ENCODE measurements at regions not wholly inside any gene's neighbourhood (a gene's known extent, or its start where the extent isn't known, plus 50 kb on each side); places are given as distances from the start of the nearest gene placed in this dataset.

DNA sequence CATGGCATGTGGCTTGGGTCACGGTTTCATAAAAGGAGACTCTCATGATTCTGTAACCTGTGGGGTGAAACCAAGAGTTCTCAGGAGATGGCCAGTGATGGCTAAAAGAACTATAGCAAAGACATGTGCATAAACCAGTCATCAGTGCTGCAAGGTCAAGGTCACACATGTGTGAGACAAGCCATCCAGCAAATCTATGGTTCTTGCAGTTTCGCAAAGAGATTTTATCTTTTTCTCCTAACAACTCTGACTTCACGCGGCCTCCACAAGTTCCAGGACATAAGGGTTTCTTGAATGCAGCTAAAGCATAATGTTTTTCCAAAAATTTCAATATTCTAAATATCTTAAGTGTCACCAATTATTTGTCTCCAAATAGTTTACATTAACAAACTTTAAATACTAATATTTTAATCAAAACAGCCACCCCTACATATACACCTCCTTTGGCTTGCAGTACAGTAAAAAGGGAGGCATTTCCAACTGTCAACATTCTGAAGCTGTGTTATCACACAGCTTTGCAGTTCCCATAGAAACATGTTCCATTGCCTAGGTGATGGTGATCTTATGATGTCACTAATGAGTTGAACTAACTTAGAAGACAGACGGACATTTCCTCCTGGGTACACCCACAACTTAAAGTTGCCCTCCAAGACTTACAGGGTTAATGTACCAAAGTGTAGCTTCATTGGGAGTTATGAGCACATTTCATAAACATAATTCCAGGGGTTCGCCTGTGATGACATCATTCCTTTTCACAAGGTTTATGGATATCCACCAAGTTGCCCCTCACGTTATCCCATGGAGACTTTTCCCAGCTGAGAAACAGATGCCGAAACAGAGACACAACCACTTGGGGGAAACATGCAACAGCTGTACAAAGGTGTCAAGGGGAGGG, 250.9 kb upstream of the PDE10A start:
- Histone ChIP-seq H3K27ac (no peak overlapping the region), H3K4me3 (no peak overlapping the region), H3K4me1 (ENCODE audit: control insufficient read depth in 1 of 2, low read depth in 2 of 2) (no peaks in the 10 kb centered on the region), H3K9me3 (no peaks in the 10 kb centered on the region), H3K27me3 (replicated peaks; ENCODE audit: insufficient read depth) (no peaks in the 10 kb centered on the region), H3K36me3 (no peaks in the 10 kb centered on the region)
- TF ChIP-seq, protein P1, sequence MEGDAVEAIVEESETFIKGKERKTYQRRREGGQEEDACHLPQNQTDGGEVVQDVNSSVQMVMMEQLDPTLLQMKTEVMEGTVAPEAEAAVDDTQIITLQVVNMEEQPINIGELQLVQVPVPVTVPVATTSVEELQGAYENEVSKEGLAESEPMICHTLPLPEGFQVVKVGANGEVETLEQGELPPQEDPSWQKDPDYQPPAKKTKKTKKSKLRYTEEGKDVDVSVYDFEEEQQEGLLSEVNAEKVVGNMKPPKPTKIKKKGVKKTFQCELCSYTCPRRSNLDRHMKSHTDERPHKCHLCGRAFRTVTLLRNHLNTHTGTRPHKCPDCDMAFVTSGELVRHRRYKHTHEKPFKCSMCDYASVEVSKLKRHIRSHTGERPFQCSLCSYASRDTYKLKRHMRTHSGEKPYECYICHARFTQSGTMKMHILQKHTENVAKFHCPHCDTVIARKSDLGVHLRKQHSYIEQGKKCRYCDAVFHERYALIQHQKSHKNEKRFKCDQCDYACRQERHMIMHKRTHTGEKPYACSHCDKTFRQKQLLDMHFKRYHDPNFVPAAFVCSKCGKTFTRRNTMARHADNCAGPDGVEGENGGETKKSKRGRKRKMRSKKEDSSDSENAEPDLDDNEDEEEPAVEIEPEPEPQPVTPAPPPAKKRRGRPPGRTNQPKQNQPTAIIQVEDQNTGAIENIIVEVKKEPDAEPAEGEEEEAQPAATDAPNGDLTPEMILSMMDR (IDR thresholded peaks at IDR 0.05): no peak
- DNase-seq (ENCODE audit: low spot score) (no peak), ATAC-seq (ENCODE audit: insufficient number of reproducible peaks, low FRiP score, low read depth) (no peak)

DNA sequence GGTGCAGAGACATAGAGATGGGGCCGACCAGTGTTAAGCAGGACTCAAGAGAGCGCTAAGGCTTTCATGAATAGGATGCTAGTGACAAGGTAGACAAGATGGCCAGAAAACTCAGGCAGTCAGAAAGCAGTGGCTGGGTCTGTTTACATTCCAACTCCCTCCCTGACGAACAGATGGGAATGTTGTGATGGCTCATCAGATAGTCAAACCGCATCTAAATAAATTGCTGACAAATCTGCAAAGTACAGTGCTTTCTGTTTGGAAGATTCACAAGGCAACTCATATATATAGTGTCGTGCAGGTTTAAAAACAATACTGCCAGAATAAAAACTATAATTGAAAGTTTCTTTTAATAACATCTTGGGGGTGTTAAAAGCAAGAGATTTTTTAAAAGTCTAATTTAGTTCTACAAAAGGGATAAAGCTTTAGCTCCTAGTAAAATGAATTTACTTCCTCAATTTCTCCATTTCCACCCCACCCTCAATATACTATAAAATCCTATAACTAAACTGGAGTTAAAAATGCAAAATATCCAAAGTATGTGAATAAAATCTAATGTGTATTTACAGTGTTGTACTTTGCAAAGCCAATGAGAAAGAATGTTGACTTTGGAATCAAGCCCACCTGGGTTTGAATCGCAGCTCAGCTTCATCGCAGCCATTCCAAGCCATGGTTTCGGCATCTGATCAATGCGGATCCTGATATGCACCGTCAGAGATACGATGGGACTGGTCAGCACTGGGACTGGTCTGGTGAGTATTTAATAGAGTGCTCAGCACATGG, 247.3 kb upstream of the PDE10A start:
- TF ChIP-seq, protein P1 (IDR thresholded peaks at IDR 0.05): no peak

DNA sequence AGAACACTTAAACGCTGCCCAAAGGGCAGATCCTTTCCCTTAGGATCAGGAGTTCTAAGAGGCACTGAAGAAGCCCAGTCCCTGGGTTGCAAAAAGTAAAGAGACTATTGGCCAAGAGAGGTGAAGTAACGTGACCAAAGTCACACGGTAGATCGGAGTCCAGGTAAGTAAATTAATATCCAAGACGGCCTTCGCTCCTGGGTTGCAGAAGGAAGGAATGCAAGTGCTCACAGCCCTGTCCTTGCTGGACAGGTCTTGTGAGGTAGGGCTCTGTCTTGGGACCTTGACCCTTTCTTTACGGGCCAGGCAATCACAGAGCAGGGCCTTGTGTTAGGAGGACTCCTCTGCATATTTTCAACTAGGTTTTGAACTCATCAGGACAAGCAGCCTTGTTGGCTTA, 243.7 kb upstream of the PDE10A start:
- TF ChIP-seq, protein P1 (IDR thresholded peaks at IDR 0.05): no peak
- no peaks in the 10 kb centered on the region for H3K36me3 ChIP-seq
- no peaks in the 10 kb centered on the region for H3K4me1 ChIP-seq (ENCODE audit: control insufficient read depth in 1 of 2, low read depth in 2 of 2)
- no peak for DNase-seq (ENCODE audit: low spot score)
- no peak for ATAC-seq (ENCODE audit: insufficient number of reproducible peaks, low FRiP score, low read depth)
- no peaks in the 10 kb centered on the region for H3K9me3 ChIP-seq
- H3K27ac ChIP-seq: no peak overlapping the region
- no peaks in the 10 kb centered on the region for H3K27me3 ChIP-seq (replicated peaks; ENCODE audit: insufficient read depth)
- no peak overlapping the region for H3K4me3 ChIP-seq

More for the DNA sequence above, 247.3 kb upstream of the PDE10A start:
- Histone ChIP-seq H3K36me3 (no peaks in the 10 kb centered on the region), H3K4me3 (no peak overlapping the region), H3K4me1 (ENCODE audit: control insufficient read depth in 1 of 2, low read depth in 2 of 2) (no peaks in the 10 kb centered on the region), H3K27ac (no peak overlapping the region), H3K9me3 (no peaks in the 10 kb centered on the region), H3K27me3 (replicated peaks; ENCODE audit: insufficient read depth) (no peaks in the 10 kb centered on the region)
- DNase-seq (ENCODE audit: low spot score): no peak
- ATAC-seq (ENCODE audit: insufficient number of reproducible peaks, low FRiP score, low read depth): no peak

DNA sequence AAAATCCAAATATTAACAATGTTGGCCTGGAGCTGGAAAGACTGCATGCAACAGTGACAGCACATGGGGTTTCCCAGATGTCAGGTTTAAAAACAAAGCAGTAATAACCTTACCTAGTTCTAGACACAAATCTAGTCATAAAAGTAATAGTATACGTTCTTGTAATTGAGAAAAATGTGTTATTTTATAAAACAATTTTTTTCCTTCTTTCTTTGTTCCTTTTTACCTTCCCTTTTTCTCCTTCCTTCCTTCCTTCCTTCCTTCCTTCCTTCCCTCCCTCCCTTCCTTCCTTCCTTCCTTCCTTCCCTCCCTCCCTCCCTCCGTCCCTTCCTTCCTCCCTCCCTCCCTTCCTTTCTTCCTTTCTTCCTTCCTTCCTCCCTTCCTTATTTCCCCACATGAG, 242.7 kb upstream of the PDE10A start:
- ATAC-seq (ENCODE audit: insufficient number of reproducible peaks, low FRiP score, low read depth) (no peak), DNase-seq (ENCODE audit: low spot score) (no peak)
- H3K27ac ChIP-seq: no peak overlapping the region
- H3K4me1 ChIP-seq (ENCODE audit: control insufficient read depth in 1 of 2, low read depth in 2 of 2): no peaks in the 10 kb centered on the region
- H3K9me3 ChIP-seq: no peaks in the 10 kb centered on the region
- H3K4me3 ChIP-seq: no peak overlapping the region
- no peaks in the 10 kb centered on the region for H3K36me3 ChIP-seq
- no peaks in the 10 kb centered on the region for H3K27me3 ChIP-seq (replicated peaks; ENCODE audit: insufficient read depth)
- TF ChIP-seq, protein P1 (IDR thresholded peaks at IDR 0.05): no peak

DNA sequence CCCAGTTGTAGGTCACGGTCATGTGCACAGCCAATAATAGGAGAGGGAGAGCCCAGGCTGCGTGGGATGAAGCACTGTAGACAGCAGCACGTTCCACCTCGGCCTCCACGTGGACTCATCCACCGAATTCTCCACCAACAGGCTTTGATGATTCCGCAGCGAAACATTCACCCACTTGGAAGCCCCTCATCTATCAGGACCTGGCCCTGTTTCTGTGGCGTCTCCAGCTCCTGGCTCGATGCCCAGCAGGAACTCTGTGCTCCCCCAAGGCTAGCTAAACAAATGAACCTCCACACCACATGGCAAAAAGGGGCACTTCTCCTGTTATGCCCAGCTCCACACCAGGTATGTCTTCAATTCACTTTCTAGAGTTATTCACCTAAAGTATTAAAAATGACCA, 237.9 kb upstream of the PDE10A start:
- H3K27ac ChIP-seq: no peak overlapping the region
- H3K4me1 ChIP-seq (ENCODE audit: control insufficient read depth in 1 of 2, low read depth in 2 of 2): no peaks in the 10 kb centered on the region
- no peaks in the 10 kb centered on the region for H3K27me3 ChIP-seq (replicated peaks; ENCODE audit: insufficient read depth)
- DNase-seq (ENCODE audit: low spot score): no peak
- H3K36me3 ChIP-seq: no peaks in the 10 kb centered on the region
- no peak overlapping the region for H3K4me3 ChIP-seq
- no peaks in the 10 kb centered on the region for H3K9me3 ChIP-seq
- no peak for ATAC-seq (ENCODE audit: insufficient number of reproducible peaks, low FRiP score, low read depth)
- TF ChIP-seq, protein P1 (IDR thresholded peaks at IDR 0.05): no peak

Measured in thoracic aorta (tissue), 2 donors.